ENCODE measurements at regions not wholly inside any gene's neighbourhood (a gene's known extent, or its start where the extent isn't known, plus 50 kb on each side); places are given as distances from the start of the nearest gene placed in this dataset.

GRCh38 chr11:24046731-24047130 lies 450.1 kb upstream of the LUZP2 start:
- no peaks in the 10 kb centered on the region for H3K79me2 ChIP-seq (ENCODE audit: control insufficient read depth, insufficient read depth, low read length)
- no peaks in the 10 kb centered on the region for H3K9me1 ChIP-seq (ENCODE audit: control insufficient read depth, extremely low read depth, insufficient read depth, low read length)
- no peaks in the 10 kb centered on the region for H3K27me3 ChIP-seq (ENCODE audit: control insufficient read depth, extremely low read depth, insufficient read depth, low read length)
- H3K27ac ChIP-seq (ENCODE audit: control insufficient read depth, insufficient read depth, low read length) = no peak overlapping the region
- FAIRE-seq = no peak
- DNase-seq (ENCODE audit: low read depth, low spot score) = no peak
- H3K4me2 ChIP-seq (ENCODE audit: control insufficient read depth, extremely low read depth, insufficient read depth, low read depth, low read length) = no peak overlapping the region
- H3K4me1 ChIP-seq (ENCODE audit: control insufficient read depth, extremely low read depth, insufficient read depth, low read length) = no peaks in the 10 kb centered on the region
- dilution Hi-C loops (cut with MboI; ENCODE audit: extremely low pct_ligation_motif_present, low sequenced_read_pairs) = no loop called here
- no peak overlapping the region for H2AFZ ChIP-seq (ENCODE audit: control insufficient read depth, low read length)
- H4K20me1 ChIP-seq (ENCODE audit: control insufficient read depth, extremely low read depth, insufficient read depth, low read length) = no peaks in the 10 kb centered on the region
- no peak overlapping the region for H3K9ac ChIP-seq (ENCODE audit: control insufficient read depth, extremely low read depth, insufficient read depth, low read length)
- H3K36me3 ChIP-seq (ENCODE audit: control insufficient read depth in 2 of 2, extremely low read depth in 1 of 2, insufficient read depth in 2 of 2, low read length in 2 of 2) = no peaks in the 10 kb centered on the region
- H3K4me3 ChIP-seq (ENCODE audit: control insufficient read depth in 2 of 3, extremely low read depth in 1 of 3, insufficient read depth in 2 of 3, low read depth in 1 of 3, low read length in 3 of 3) = no peak overlapping the region
- H3K9me3 ChIP-seq (ENCODE audit: control insufficient read depth, low read depth, low read length) = no peaks in the 10 kb centered on the region
- TF ChIP-seq EZH2 (IDR thresholded peaks at IDR 0.05; ENCODE audit: low read length) (no peak), CTCF (optimal IDR thresholded peaks at IDR 0.05 in 1 of 3, IDR thresholded peaks at IDR 0.05 in 1 of 3, conservative IDR thresholded peaks at IDR 0.05 in 1 of 3; ENCODE audit: extremely low read depth in 1 of 3, insufficient read depth in 2 of 3, low read length in 3 of 3) (no peak)

GRCh38 chr11:24056051-24056450 lies 440.8 kb upstream of the LUZP2 start:
- dilution Hi-C loops (cut with MboI; ENCODE audit: extremely low pct_ligation_motif_present, low sequenced_read_pairs) = no loop called here
- no peaks in the 10 kb centered on the region for H3K27me3 ChIP-seq (ENCODE audit: control insufficient read depth, extremely low read depth, insufficient read depth, low read length)
- no peaks in the 10 kb centered on the region for H3K36me3 ChIP-seq (ENCODE audit: control insufficient read depth in 2 of 2, extremely low read depth in 1 of 2, insufficient read depth in 2 of 2, low read length in 2 of 2)
- no peaks in the 10 kb centered on the region for H3K9me1 ChIP-seq (ENCODE audit: control insufficient read depth, extremely low read depth, insufficient read depth, low read length)
- DNase-seq (ENCODE audit: low read depth, low spot score) (no peak), FAIRE-seq (no peak)
- H3K4me2 ChIP-seq (ENCODE audit: control insufficient read depth, extremely low read depth, insufficient read depth, low read depth, low read length) = no peak overlapping the region
- no peaks in the 10 kb centered on the region for H3K9me3 ChIP-seq (ENCODE audit: control insufficient read depth, low read depth, low read length)
- no peak overlapping the region for H3K27ac ChIP-seq (ENCODE audit: control insufficient read depth, insufficient read depth, low read length)
- H3K4me1 ChIP-seq (ENCODE audit: control insufficient read depth, extremely low read depth, insufficient read depth, low read length) = no peaks in the 10 kb centered on the region
- H4K20me1 ChIP-seq (ENCODE audit: control insufficient read depth, extremely low read depth, insufficient read depth, low read length) = no peaks in the 10 kb centered on the region
- no peak overlapping the region for H3K9ac ChIP-seq (ENCODE audit: control insufficient read depth, extremely low read depth, insufficient read depth, low read length)
- no peak overlapping the region for H2AFZ ChIP-seq (ENCODE audit: control insufficient read depth, low read length)
- TF ChIP-seq CTCF (optimal IDR thresholded peaks at IDR 0.05 in 1 of 3, IDR thresholded peaks at IDR 0.05 in 1 of 3, conservative IDR thresholded peaks at IDR 0.05 in 1 of 3; ENCODE audit: extremely low read depth in 1 of 3, insufficient read depth in 2 of 3, low read length in 3 of 3) (no peak), EZH2 (IDR thresholded peaks at IDR 0.05; ENCODE audit: low read length) (no peak)
- H3K79me2 ChIP-seq (ENCODE audit: control insufficient read depth, insufficient read depth, low read length) = no peaks in the 10 kb centered on the region
- no peak overlapping the region for H3K4me3 ChIP-seq (ENCODE audit: control insufficient read depth in 2 of 3, extremely low read depth in 1 of 3, insufficient read depth in 2 of 3, low read depth in 1 of 3, low read length in 3 of 3)
